H1 (cell line): ENCODE measurements at regions not wholly inside any gene's neighbourhood (a gene's known extent, or its start where the extent isn't known, plus 50 kb on each side); places are given as distances from the start of the nearest gene placed in this dataset.

Experiments
- CHD1 ChIP-seq: IDR thresholded peaks from 2 replicates; pipeline ENCODE4 v1.6.1; 2012; ENCODE audit warnings: low read depth, low read length, improper control_type of control experiment
- KDM4A ChIP-seq: IDR thresholded peaks from one replicate; pipeline ENCODE4 v1.7.1; 2012; ENCODE audit warnings: low read depth, mild to moderate bottlenecking, moderate library complexity, low read length, inconsistent platforms; ENCODE audit not compliant: severe bottlenecking
- KDM5A ChIP-seq: fragments of 200-600 bp; IDR thresholded peaks from 2 replicates; pipeline ENCODE4 v1.7.1; 2012; ENCODE audit warnings: mild to moderate bottlenecking, low read length, inconsistent platforms, mixed read lengths
- RAD21 ChIP-seq, 2 experiments: IDR thresholded peaks in 1 of 2; conservative IDR thresholded peaks in 1 of 2; 2 replicates each; pipeline ENCODE4 v1.6.1; 2011; ENCODE audit warnings: low read depth in 2 of 2, low read length in 2 of 2, improper control_type of control experiment in 1 of 2, inconsistent platforms in 1 of 2, mild to moderate bottlenecking in 1 of 2, moderate library complexity in 1 of 2
- TAF1 ChIP-seq: IDR thresholded peaks from 2 replicates; pipeline ENCODE4 v1.6.1; 2011; ENCODE audit warnings: mild to moderate bottlenecking, low read depth, low read length

GRCh38 chr6:8539453-8539852 is 104.1 kb upstream of the SLC35B3 start (continued):
- TF ChIP-seq RAD21 (IDR thresholded peaks at IDR 0.05 in 1 of 2, conservative IDR thresholded peaks at IDR 0.05 in 1 of 2; ENCODE audit: low read depth in 2 of 2, low read length in 2 of 2), result peak in 1 of 2 experiments; percentile 61
- no peak for TF ChIP-seq CHD1
- TF ChIP-seq KDM4A, result no peak
- no peak for TF ChIP-seq KDM5A
- TF ChIP-seq TAF1, result no peak
